ENCODE measurements at regions not wholly inside any gene's neighbourhood (a gene's known extent, or its start where the extent isn't known, plus 50 kb on each side); places are given as distances from the start of the nearest gene placed in this dataset.

DNA sequence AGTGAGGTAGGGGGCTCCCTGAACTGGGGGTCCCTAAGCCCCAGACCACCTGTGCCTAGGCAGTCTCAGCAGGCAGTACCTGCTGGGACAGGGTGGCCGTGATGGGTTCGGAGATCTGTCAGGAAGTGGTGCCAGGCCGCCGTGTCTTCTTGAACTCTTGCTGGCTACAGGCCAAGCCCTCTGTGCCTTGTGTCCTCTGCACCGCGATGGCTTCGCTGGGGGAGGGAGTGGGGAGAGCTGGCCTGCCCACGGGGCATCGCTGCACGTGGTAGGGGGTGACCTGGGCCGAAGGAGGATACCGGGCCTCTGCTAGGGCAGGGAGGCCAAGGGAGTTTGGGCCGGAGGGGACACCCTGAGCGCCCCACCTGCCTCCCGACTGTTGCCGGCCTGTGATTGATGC lies 96.7 kb upstream of the NKX1-1 start:
- TF ChIP-seq POLR2AphosphoS5 (IDR thresholded peaks at IDR 0.05; ENCODE audit: low read depth), result no peak
- Histone ChIP-seq H3K4me3 (replicated peaks; ENCODE audit: insufficient read depth, low read length) (no peak overlapping the region), H3K27ac (replicated peaks) (no peak overlapping the region), H3K27me3 (ENCODE audit: insufficient read depth, poor library complexity, severe bottlenecking) (no peaks in the 10 kb centered on the region)
- no peak for DNase-seq (ENCODE audit: low read depth in 1 of 2, low spot score in 1 of 2)

GRCh38 chr4:1502501-1502886 lies 96.3 kb upstream of the NKX1-1 start:
- TF ChIP-seq POLR2AphosphoS5 (IDR thresholded peaks at IDR 0.05; ENCODE audit: low read depth), result no peak
- no peak for TF ChIP-seq SPI1 (IDR thresholded peaks at IDR 0.05; ENCODE audit: borderline replicate concordance, low read depth)
- TF ChIP-seq, protein P1, sequence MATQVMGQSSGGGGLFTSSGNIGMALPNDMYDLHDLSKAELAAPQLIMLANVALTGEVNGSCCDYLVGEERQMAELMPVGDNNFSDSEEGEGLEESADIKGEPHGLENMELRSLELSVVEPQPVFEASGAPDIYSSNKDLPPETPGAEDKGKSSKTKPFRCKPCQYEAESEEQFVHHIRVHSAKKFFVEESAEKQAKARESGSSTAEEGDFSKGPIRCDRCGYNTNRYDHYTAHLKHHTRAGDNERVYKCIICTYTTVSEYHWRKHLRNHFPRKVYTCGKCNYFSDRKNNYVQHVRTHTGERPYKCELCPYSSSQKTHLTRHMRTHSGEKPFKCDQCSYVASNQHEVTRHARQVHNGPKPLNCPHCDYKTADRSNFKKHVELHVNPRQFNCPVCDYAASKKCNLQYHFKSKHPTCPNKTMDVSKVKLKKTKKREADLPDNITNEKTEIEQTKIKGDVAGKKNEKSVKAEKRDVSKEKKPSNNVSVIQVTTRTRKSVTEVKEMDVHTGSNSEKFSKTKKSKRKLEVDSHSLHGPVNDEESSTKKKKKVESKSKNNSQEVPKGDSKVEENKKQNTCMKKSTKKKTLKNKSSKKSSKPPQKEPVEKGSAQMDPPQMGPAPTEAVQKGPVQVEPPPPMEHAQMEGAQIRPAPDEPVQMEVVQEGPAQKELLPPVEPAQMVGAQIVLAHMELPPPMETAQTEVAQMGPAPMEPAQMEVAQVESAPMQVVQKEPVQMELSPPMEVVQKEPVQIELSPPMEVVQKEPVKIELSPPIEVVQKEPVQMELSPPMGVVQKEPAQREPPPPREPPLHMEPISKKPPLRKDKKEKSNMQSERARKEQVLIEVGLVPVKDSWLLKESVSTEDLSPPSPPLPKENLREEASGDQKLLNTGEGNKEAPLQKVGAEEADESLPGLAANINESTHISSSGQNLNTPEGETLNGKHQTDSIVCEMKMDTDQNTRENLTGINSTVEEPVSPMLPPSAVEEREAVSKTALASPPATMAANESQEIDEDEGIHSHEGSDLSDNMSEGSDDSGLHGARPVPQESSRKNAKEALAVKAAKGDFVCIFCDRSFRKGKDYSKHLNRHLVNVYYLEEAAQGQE (IDR thresholded peaks at IDR 0.05; ENCODE audit: insufficient replicate concordance, low read depth), result no peak
- TF ChIP-seq GABPA (IDR thresholded peaks at IDR 0.05; ENCODE audit: low read depth), result no peak
- TF ChIP-seq, protein P2, sequence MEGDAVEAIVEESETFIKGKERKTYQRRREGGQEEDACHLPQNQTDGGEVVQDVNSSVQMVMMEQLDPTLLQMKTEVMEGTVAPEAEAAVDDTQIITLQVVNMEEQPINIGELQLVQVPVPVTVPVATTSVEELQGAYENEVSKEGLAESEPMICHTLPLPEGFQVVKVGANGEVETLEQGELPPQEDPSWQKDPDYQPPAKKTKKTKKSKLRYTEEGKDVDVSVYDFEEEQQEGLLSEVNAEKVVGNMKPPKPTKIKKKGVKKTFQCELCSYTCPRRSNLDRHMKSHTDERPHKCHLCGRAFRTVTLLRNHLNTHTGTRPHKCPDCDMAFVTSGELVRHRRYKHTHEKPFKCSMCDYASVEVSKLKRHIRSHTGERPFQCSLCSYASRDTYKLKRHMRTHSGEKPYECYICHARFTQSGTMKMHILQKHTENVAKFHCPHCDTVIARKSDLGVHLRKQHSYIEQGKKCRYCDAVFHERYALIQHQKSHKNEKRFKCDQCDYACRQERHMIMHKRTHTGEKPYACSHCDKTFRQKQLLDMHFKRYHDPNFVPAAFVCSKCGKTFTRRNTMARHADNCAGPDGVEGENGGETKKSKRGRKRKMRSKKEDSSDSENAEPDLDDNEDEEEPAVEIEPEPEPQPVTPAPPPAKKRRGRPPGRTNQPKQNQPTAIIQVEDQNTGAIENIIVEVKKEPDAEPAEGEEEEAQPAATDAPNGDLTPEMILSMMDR (IDR thresholded peaks at IDR 0.05; ENCODE audit: insufficient read depth, low read length), result no peak
- H3K27me3 ChIP-seq (ENCODE audit: insufficient read depth, poor library complexity, severe bottlenecking), result no peaks in the 10 kb centered on the region
- DNase-seq (ENCODE audit: low read depth in 1 of 2, low spot score in 1 of 2), result no peak
- no peak overlapping the region for H3K4me3 ChIP-seq (replicated peaks; ENCODE audit: insufficient read depth, low read length)
- H3K27ac ChIP-seq (replicated peaks), result no peak overlapping the region

- TF ChIP-seq, protein P1 (IDR thresholded peaks at IDR 0.05; ENCODE audit: insufficient replicate concordance, low read depth), result no peak
- TF ChIP-seq GABPA (IDR thresholded peaks at IDR 0.05; ENCODE audit: low read depth), result no peak
- no peak for TF ChIP-seq POLR2AphosphoS5 (IDR thresholded peaks at IDR 0.05; ENCODE audit: low read depth)
- TF ChIP-seq, protein P2 (IDR thresholded peaks at IDR 0.05; ENCODE audit: insufficient read depth, low read length), result no peak
- no peak for TF ChIP-seq SPI1 (IDR thresholded peaks at IDR 0.05; ENCODE audit: borderline replicate concordance, low read depth)
- Histone ChIP-seq H3K4me3 (replicated peaks; ENCODE audit: insufficient read depth, low read length) (no peak overlapping the region), H3K27ac (replicated peaks) (no peak overlapping the region), H3K27me3 (ENCODE audit: insufficient read depth, poor library complexity, severe bottlenecking) (no peaks in the 10 kb centered on the region)
- no peak for DNase-seq (ENCODE audit: low read depth in 1 of 2, low spot score in 1 of 2)
Measured at GRCh38 chr4:1501754-1502500, 95.7 kb upstream of the NKX1-1 start.

DNA sequence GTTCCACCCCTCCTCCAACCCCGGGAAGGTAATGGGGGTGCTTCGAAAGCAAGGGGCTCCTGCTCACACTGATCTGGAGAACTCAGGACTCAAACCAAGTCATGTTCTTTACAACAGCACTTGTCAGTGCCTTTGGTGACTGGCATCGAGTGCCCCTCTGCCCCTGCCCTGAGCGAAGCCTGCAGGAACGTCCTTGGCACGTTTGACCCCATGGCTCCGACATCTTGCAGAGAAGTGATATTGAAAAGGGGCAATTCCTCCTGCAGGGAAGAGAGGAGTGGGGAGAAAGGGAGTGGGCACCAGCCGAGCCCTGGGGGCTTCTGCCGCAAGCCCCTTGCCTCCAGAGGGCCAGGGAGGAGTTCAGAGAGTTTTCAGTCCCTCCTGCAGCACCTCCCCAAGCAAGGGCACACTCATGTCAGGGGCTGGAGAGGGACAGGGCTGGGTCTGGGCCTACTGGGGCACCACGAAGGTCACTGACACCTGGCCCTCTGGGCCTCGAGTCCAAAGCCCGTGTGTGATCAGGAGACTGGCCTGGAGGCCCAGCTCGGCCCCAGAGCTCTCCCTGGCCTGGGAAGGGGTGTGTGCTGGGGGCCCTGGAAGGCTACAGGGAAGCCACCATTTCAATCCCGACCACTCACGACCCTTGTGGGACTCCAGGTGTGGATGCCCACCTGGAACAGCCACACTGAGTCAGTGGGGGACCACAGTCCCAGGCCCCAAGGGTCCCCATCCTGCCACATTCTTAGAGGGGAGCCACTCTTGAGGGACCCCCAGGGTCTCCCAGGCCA lies 94.9 kb upstream of the NKX1-1 start:
- DNase-seq (ENCODE audit: low read depth in 1 of 2, low spot score in 1 of 2), result no peak
- no peak overlapping the region for H3K27ac ChIP-seq (replicated peaks)
- no peaks in the 10 kb centered on the region for H3K27me3 ChIP-seq (ENCODE audit: insufficient read depth, poor library complexity, severe bottlenecking)
- H3K4me3 ChIP-seq (replicated peaks; ENCODE audit: insufficient read depth, low read length), result no peak overlapping the region
- TF ChIP-seq POLR2AphosphoS5 (IDR thresholded peaks at IDR 0.05; ENCODE audit: low read depth) (no peak), GABPA (IDR thresholded peaks at IDR 0.05; ENCODE audit: low read depth) (no peak), SPI1 (IDR thresholded peaks at IDR 0.05; ENCODE audit: borderline replicate concordance, low read depth) (no peak)
- TF ChIP-seq, protein P2 (IDR thresholded peaks at IDR 0.05; ENCODE audit: insufficient read depth, low read length), result no peak
- TF ChIP-seq, protein P1 (IDR thresholded peaks at IDR 0.05; ENCODE audit: insufficient replicate concordance, low read depth), result no peak
